ENCODE measurements at regions not wholly inside any gene's neighbourhood (a gene's known extent, or its start where the extent isn't known, plus 50 kb on each side); places are given as distances from the start of the nearest gene placed in this dataset.

- TF ChIP-seq POLR2A (IDR thresholded peaks at IDR 0.05) (no peak), CTCF (IDR thresholded peaks at IDR 0.05) (no peak)
Measured at GRCh38 chr3:162376761-162377160, 880.2 kb downstream of the OTOL1 start.
